Astrocyte of the cerebellum (primary cell): ENCODE measurements at regions not wholly inside any gene's neighbourhood (a gene's known extent, or its start where the extent isn't known, plus 50 kb on each side); places are given as distances from the start of the nearest gene placed in this dataset.
"Not testable (repeated sequence)": the region's sequence is repeated elsewhere in the genome, so short reads cannot be mapped to it uniquely, and the experiment has no call there.

Experiments used
- DNase-seq: peaks from one replicate; pipeline ENCODE4 v3.0.0-alpha.2; 2011; ENCODE audit warnings: low read depth
- H3K4me3 ChIP-seq: 2 replicates; pipeline ENCODE4 v1.5.1; 2011; ENCODE audit warnings: mild to moderate bottlenecking, low read depth, low read length, moderate library complexity
- in situ Hi-C: cut with HindIII; loops from 2 replicates; pipeline ENCODE4 v1.10.0; 2017; ENCODE audit warnings: low sequenced_read_pairs
- TF ChIP-seq, protein P1 (sequence below): IDR thresholded peaks from 2 replicates; pipeline ENCODE4 v1.5.1; 2012; ENCODE audit warnings: low read length, low read depth, moderate library complexity, mild to moderate bottlenecking; ENCODE audit errors: missing control alignments

DNA sequence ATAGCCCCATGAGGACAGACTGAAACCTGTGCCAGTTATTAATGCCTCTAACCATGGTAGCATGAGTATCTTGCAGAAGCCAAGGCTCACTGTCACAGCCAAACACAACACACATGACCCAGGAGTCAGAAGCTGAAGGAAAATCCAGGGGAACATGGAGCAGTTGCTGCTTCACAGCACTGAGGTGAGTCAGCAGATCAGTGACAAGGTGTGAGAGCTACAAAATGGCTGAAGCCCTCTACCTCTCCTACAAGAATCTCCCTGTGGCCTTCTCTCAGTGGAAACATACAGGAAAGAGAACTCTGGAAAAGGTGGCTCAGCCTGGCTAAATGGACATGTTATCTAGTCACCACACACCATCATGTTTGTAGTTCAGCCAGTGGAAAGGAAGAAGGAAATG, 93.5 kb downstream of the NAB1 start:
- TF ChIP-seq, protein P1, sequence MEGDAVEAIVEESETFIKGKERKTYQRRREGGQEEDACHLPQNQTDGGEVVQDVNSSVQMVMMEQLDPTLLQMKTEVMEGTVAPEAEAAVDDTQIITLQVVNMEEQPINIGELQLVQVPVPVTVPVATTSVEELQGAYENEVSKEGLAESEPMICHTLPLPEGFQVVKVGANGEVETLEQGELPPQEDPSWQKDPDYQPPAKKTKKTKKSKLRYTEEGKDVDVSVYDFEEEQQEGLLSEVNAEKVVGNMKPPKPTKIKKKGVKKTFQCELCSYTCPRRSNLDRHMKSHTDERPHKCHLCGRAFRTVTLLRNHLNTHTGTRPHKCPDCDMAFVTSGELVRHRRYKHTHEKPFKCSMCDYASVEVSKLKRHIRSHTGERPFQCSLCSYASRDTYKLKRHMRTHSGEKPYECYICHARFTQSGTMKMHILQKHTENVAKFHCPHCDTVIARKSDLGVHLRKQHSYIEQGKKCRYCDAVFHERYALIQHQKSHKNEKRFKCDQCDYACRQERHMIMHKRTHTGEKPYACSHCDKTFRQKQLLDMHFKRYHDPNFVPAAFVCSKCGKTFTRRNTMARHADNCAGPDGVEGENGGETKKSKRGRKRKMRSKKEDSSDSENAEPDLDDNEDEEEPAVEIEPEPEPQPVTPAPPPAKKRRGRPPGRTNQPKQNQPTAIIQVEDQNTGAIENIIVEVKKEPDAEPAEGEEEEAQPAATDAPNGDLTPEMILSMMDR: no peak
- in situ Hi-C loops: no loop called here
- DNase-seq: no peak
- no peak overlapping the region for H3K4me3 ChIP-seq

DNA sequence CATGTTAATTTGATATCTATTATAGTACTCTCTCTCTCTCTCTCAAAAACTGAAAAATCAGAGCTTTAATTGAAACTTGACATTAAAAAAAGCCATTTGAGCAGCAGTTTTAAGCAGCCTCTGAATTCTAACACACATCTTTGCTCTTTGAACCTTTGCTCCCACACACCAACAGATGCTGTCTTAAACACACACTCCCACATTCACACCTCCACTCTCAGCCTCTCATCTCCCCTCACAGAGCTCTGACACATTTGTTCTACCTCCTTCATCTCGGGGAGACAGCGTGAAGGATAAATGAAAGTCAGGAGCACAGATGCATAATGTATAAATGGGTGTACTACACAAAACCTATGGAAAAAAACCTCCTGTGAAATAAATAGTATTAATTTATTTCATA, 95.2 kb downstream of the NAB1 start:
- no peak overlapping the region for H3K4me3 ChIP-seq
- DNase-seq: no peak
- in situ Hi-C loops: no loop called here
- TF ChIP-seq, protein P1: no peak

DNA sequence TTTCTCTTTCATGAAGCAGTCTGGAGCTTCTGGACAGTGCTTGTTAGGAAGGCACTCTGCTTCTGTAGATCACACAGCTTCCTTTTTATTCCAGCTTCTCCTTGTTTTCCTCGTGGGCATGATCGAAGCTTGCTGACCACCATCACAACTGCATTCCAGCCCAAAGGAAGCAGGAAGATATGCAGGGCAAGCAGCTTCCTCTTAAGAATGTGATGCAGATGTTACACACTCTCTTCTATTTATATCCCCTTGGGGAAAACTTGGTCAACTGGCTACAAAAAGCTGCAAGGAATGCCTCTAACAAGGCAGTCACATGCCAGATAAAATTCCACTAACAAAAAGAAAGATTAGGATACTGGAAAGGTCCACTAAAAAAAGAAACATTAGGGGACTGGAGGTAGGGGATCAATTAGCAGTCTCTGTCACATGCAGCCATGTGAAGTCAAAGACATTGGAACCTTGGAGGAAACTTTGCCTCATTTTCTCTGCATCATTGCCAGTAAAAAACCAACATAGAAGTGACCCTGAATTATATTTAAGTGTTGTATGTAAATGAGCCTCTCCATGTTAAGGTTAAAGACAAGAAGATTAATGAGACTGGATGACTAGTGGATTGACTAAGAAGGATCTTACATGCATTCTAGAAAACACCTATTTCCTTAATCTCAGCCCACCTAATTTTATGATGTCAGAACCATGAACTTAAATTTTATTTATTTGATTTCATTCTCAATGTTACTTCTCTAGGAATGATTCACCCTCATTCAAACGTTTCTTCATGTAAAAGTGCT, 98.3 kb downstream of the NAB1 start:
- no peak overlapping the region for H3K4me3 ChIP-seq
- TF ChIP-seq, protein P1: no peak
- in situ Hi-C loops: no loop called here
- DNase-seq: no peak

DNA sequence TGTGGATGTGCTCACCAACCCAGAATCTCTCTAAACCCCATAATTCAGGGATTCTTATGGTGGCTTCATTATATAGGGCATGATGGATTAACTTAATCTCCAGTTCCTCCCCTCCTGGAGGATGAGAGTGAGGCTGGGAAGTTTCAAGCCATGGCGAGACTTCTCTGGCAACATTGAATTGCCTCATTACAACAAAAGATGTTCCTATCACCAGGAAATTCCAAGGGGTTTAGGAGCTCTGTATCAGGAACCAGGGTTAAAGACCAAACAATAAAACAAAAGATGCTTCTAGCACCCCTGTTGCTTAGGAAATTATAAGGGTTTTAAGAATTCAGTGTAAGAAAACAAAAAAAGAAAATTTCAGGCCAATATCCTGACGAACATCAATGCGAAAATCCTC, 100.1 kb downstream of the NAB1 start:
- no peak for DNase-seq
- in situ Hi-C loops: no loop called here
- H3K4me3 ChIP-seq: no peak overlapping the region
- TF ChIP-seq, protein P1: no peak

DNA sequence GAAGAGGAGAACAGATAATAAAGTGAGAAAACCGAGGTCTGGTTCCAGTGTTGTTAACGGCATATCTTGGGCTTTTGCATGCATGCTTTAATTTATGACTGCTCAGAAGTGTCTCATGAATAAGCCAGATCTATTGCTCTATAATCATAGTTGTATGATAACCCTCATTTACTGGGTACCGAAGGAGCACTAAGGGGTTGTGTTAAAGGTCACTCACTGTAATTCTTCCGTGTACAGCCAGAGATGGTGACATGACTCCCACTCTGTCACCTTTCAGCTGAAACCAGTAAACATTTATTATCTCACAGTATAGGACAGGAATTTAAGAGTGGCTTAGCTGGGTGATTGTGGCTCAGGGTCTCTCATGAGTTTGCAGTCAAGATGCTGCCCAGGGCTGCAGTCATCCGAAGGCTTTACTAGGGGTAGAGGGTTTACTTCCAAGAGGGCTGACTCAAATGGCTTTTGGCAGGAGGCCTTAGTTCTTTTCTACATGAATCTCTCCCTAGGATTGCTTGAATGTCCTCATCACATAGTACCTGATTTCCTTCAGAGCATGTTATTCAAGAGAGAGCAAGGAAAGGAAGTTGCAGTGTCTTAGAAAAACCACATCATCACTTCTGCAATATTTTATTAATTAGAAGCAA, 107.0 kb downstream of the NAB1 start:
- DNase-seq: no peak
- in situ Hi-C loops: no loop called here
- TF ChIP-seq, protein P1: no peak
- H3K4me3 ChIP-seq: no peak overlapping the region

DNA sequence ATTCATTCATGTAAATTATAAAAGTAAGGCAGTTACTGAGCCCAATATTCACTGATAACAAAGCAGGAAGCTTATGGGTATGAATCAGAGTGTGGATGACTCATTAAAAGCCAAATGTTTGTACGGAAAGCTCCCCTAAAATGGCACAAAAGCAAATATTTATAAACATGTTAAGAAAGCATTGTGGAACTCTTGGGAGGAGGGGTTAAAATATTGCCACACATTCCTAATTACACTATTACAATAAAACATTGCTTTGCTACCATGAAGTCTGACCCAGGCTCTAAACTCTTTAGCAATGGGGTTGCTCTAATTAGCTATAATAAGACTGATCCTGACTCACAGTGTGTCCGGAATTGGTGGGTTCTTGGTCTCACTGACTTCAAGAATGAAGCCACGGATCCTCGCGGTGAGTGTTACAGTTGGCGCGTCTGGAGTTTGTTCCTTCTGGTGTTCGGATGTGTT, 110.9 kb downstream of the NAB1 start:
- no peak overlapping the region for H3K4me3 ChIP-seq
- TF ChIP-seq, protein P1: no peak
- in situ Hi-C loops: no loop called here
- DNase-seq: peak; percentile 60

DNA sequence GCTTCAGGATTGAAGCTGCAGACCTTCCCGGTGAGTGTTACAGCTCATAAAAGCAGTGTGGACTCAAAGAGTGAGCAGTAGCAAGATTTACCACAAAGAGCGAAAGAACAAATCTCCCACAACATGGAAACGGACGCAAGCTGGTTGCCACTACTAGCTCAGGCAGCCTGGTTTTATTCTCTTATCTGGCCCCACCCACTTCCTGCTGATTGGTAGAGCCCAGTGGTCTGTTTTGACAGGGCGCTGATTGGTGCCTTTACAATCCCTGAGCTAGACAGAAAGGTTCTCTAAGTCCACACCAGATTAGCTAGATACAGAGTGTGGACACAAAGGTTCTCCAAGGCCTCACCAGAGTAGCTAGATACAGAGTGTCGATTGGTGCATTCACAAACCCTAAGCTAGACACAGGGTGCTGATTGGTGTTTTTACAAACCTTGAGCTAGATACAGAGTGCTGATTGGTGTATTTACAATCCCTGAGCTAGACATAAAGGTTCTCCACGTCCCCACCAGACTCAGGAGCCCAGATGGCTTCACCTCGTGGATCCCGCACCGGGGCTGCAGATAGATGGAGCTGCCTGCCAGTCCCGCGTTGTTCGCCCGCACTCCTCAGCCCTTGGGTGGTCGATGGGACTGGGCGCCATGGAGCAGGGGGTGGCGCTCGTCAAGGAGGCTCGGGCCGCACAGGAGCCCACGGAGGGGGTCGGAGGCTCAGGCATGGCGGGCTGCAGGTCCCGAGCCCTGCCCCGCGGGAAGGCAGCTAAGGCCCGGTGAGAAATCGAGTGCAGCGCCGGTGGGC, 111.7 kb downstream of the NAB1 start:
- DNase-seq, H3K4me3 ChIP-seq, in situ Hi-C loops: not testable (repeated sequence)

DNA sequence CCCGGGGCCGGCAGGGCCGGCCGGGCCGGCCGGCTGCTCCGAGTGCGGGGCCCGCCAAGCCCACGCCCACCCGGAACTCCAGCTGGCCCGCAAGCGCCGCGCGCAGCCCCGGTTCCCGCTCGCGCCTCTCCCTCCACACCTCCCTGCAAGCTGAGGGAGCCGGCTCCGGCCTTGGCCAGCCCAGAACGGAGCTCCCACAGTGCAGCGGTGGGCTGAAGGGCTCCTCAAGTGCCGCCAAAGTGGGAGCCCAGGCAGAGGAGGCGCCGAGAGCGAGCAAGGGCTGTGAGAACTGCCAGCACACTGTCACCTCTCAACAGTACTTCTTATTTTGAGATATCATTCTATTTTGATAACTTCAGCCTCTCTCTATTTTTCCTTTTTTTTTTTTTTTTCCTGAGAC, 112.3 kb downstream of the NAB1 start:
- H3K4me3 ChIP-seq, DNase-seq, in situ Hi-C loops: not testable (repeated sequence)
